HEK293 (cell line): ENCODE measurements at regions not wholly inside any gene's neighbourhood (a gene's known extent, or its start where the extent isn't known, plus 50 kb on each side); places are given as distances from the start of the nearest gene placed in this dataset.

Source experiments
- CTCF ChIA-PET: fragments of 350-600 bp; formaldehyde crosslinking; extraction: SDS; loops from one replicate; lab custom pipeline; 2021; ENCODE audit warnings: antibody characterized with exemption; lab: Yijun Ruan, JAX
- POLR2A ChIA-PET: fragments of 300-600 bp; formaldehyde crosslinking; extraction: SDS; loops from one replicate; lab custom pipeline; 2020; ENCODE audit warnings: antibody characterized with exemption, inconsistent platforms; lab: Yijun Ruan, JAX
- H3K27ac ChIP-seq: fragments of 200-500 bp; sonication (Bioruptor generic); 2 replicates; pipeline ENCODE4 v1.5.1; 2014; ENCODE audit warnings: low read depth, low read length, control low read depth, inconsistent platforms; ENCODE audit errors: extremely low read depth
- H3K36me3 ChIP-seq, 2 experiments: fragments of 200-500 bp in 1 of 2; sonication (Bioruptor generic) in 1 of 2; 1 replicate in 1 of 2; 2 replicates in 1 of 2; pipeline ENCODE4 v1.5.1; 2014 to 2017; ENCODE audit warnings: inconsistent platforms in 2 of 2, low read length in 2 of 2; ENCODE audit not compliant: control insufficient read depth in 2 of 2, insufficient read depth in 1 of 2
- H3K4me1 ChIP-seq: fragments of 200-500 bp; sonication (Bioruptor generic); 2 replicates; pipeline ENCODE4 v1.5.1; 2014; ENCODE audit warnings: mild to moderate bottlenecking, low read length, inconsistent platforms; ENCODE audit not compliant: control insufficient read depth, insufficient read depth
- H3K4me3 ChIP-seq: 2 replicates; pipeline ENCODE4 v1.5.1; 2011; ENCODE audit warnings: low read depth, mild to moderate bottlenecking, control low read depth, low read length, moderate library complexity
- H3K9me3 ChIP-seq: fragments of 200-500 bp; sonication (Bioruptor generic); 2 replicates; pipeline ENCODE4 v1.5.1; 2014; ENCODE audit warnings: low read depth, low read length, inconsistent platforms; ENCODE audit not compliant: control insufficient read depth, insufficient read depth
- GLI2 ChIP-seq: fragments of 450-650 bp; formaldehyde crosslinking; IDR thresholded peaks from 2 replicates; pipeline ENCODE4; 2017; ENCODE audit warnings: missing biosample characterization, missing genetic modification characterization, low read depth, borderline replicate concordance
- HOXC10 ChIP-seq: sonication (generic); formaldehyde crosslinking; IDR thresholded peaks from 2 replicates; pipeline ENCODE4 v1.8.1; 2023; ENCODE audit warnings: mild to moderate bottlenecking, missing genetic modification reagents
- IKZF3 ChIP-seq: fragments of 450-650 bp; IDR thresholded peaks from 2 replicates; pipeline ENCODE4 v1.5.0; 2018; ENCODE audit warnings: missing biosample characterization, mild to moderate bottlenecking, missing genetic modification characterization, moderate library complexity
- KLF1 ChIP-seq: fragments of 450-650 bp; formaldehyde crosslinking; IDR thresholded peaks from 2 replicates; pipeline ENCODE4 v1.5.1; 2016; ENCODE audit warnings: missing biosample characterization, missing genetic modification characterization
- KLF9 ChIP-seq: fragments of 450-650 bp; formaldehyde crosslinking; IDR thresholded peaks from 2 replicates; pipeline ENCODE4 v1.5.1; 2016; ENCODE audit warnings: missing biosample characterization, missing genetic modification characterization, low read depth
- OVOL3 ChIP-seq: fragments of 450-650 bp; formaldehyde crosslinking; IDR thresholded peaks from 2 replicates; pipeline ENCODE4 v1.5.1; 2016; ENCODE audit warnings: missing biosample characterization, missing genetic modification characterization
- PRDM6 ChIP-seq: fragments of 450-650 bp; formaldehyde crosslinking; IDR thresholded peaks from 2 replicates; pipeline ENCODE4 v1.5.1; 2017; ENCODE audit warnings: missing biosample characterization, missing genetic modification characterization
- TRIM28 ChIP-seq: IDR thresholded peaks from 2 replicates; pipeline ENCODE4 v1.6.1; 2011; ENCODE audit warnings: low read length, control low read depth, borderline replicate concordance
- ZBTB6 ChIP-seq: fragments of 450-650 bp; formaldehyde crosslinking; IDR thresholded peaks from 2 replicates; pipeline ENCODE4 v1.5.1; 2017; ENCODE audit warnings: missing biosample characterization, missing genetic modification characterization
- ZFP69B ChIP-seq: fragments of 450-650 bp; formaldehyde crosslinking; IDR thresholded peaks from 2 replicates; pipeline ENCODE4 v1.5.1; 2016; ENCODE audit warnings: missing biosample characterization, missing genetic modification characterization
- ZNF114 ChIP-seq: fragments of 450-650 bp; formaldehyde crosslinking; IDR thresholded peaks from 2 replicates; pipeline ENCODE4 v1.5.0; 2017; ENCODE audit warnings: missing biosample characterization, missing genetic modification characterization
- ZNF133 ChIP-seq: fragments of 450-650 bp; formaldehyde crosslinking; IDR thresholded peaks from 2 replicates; pipeline ENCODE4 v1.5.1; 2016; ENCODE audit warnings: missing biosample characterization, missing genetic modification characterization
- ZNF138 ChIP-seq: fragments of 450-650 bp; formaldehyde crosslinking; IDR thresholded peaks from 2 replicates; pipeline ENCODE4 v1.5.1; 2016; ENCODE audit warnings: missing biosample characterization, missing genetic modification characterization, borderline replicate concordance
- ZNF214 ChIP-seq: fragments of 450-650 bp; formaldehyde crosslinking; IDR thresholded peaks from 2 replicates; pipeline ENCODE4 v1.5.1; 2017; ENCODE audit warnings: missing biosample characterization, mild to moderate bottlenecking, missing genetic modification characterization, borderline replicate concordance
- ZNF248 ChIP-seq: fragments of 450-650 bp; formaldehyde crosslinking; IDR thresholded peaks from 2 replicates; pipeline ENCODE4 v1.5.1; 2017; ENCODE audit warnings: missing biosample characterization, missing genetic modification characterization
- ZNF266 ChIP-seq: fragments of 450-650 bp; formaldehyde crosslinking; IDR thresholded peaks from 2 replicates; pipeline ENCODE4 v1.5.1; 2016; ENCODE audit warnings: missing biosample characterization, missing genetic modification characterization, low read depth
- ZNF274 ChIP-seq, 2 experiments: fragments of 200-500 bp in 1 of 2; fragments of 450-650 bp in 1 of 2; sonication (Bioruptor generic) in 1 of 2; formaldehyde crosslinking in 1 of 2; IDR thresholded peaks; 2 replicates each; pipeline versions ENCODE4 v1.5.1 to v1.6.1; 2014 to 2016; ENCODE audit warnings: borderline replicate concordance in 1 of 2, inconsistent platforms in 1 of 2, low read length in 1 of 2, missing biosample characterization in 1 of 2, missing genetic modification characterization in 1 of 2
- ZNF335 ChIP-seq: fragments of 450-650 bp; formaldehyde crosslinking; conservative IDR thresholded peaks from 2 replicates; pipeline ENCODE4 v1.5.1; 2016; ENCODE audit warnings: missing biosample characterization, missing genetic modification characterization
- ZNF366 ChIP-seq: fragments of 450-650 bp; formaldehyde crosslinking; conservative IDR thresholded peaks from 2 replicates; pipeline ENCODE4 v1.5.1; 2016; ENCODE audit warnings: missing biosample characterization, missing genetic modification characterization
- ZNF398 ChIP-seq: fragments of 450-650 bp; formaldehyde crosslinking; IDR thresholded peaks from 2 replicates; pipeline ENCODE4 v1.5.1; 2017; ENCODE audit warnings: missing biosample characterization, missing genetic modification characterization
- ZNF529 ChIP-seq: fragments of 450-650 bp; formaldehyde crosslinking; IDR thresholded peaks from 2 replicates; pipeline ENCODE4 v1.5.1; 2017; ENCODE audit warnings: missing genetic modification characterization, missing biosample characterization; ENCODE audit not compliant: insufficient replicate concordance
- ZNF654 ChIP-seq: fragments of 450-650 bp; formaldehyde crosslinking; IDR thresholded peaks from 2 replicates; pipeline ENCODE4 v1.5.1; 2016; ENCODE audit warnings: low read depth, missing biosample characterization, missing genetic modification characterization
- ZNF660 ChIP-seq: fragments of 450-650 bp; IDR thresholded peaks from 2 replicates; pipeline ENCODE4 v1.5.1; 2018; ENCODE audit warnings: missing biosample characterization, mild to moderate bottlenecking, missing genetic modification characterization
- ZNF677 ChIP-seq: fragments of 450-650 bp; IDR thresholded peaks from 2 replicates; pipeline ENCODE4 v1.5.0; 2018; ENCODE audit warnings: missing biosample characterization, mild to moderate bottlenecking, missing genetic modification characterization, moderate library complexity
- ZNF704 ChIP-seq: fragments of 450-650 bp; formaldehyde crosslinking; IDR thresholded peaks from 2 replicates; pipeline ENCODE4 v1.5.1; 2016; ENCODE audit warnings: missing biosample characterization, missing genetic modification characterization
- ZNF843 ChIP-seq: fragments of 450-650 bp; formaldehyde crosslinking; IDR thresholded peaks from 2 replicates; pipeline ENCODE4 v1.5.1; 2016; ENCODE audit warnings: missing biosample characterization, missing genetic modification characterization
- ZSCAN5A ChIP-seq: fragments of 450-650 bp; formaldehyde crosslinking; IDR thresholded peaks from 2 replicates; pipeline ENCODE4 v1.5.1; 2016; ENCODE audit warnings: missing biosample characterization, missing genetic modification characterization
- ZXDB ChIP-seq: fragments of 450-650 bp; formaldehyde crosslinking; IDR thresholded peaks from 2 replicates; pipeline ENCODE4 v1.5.1; 2016; ENCODE audit warnings: missing biosample characterization, missing genetic modification characterization

GRCh38 chr7:56479136-56479535 is 362.9 kb upstream of the NUPR2 start:
- ChIA-PET POLR2A (no interaction called here), CTCF (no interaction called here)
- H3K4me1 ChIP-seq = no peaks in the 10 kb centered on the region
- no peaks in the 10 kb centered on the region for H3K9me3 ChIP-seq
- no peak overlapping the region for H3K27ac ChIP-seq
- H3K4me3 ChIP-seq = no peak overlapping the region
- H3K36me3 ChIP-seq = no peaks in the 10 kb centered on the region
- no peak for TF ChIP-seq ZNF704
- TF ChIP-seq ZFP69B (tag by site-specific recombination) = no peak
- TF ChIP-seq ZNF843 = no peak
- TF ChIP-seq ZNF114 (tag by site-specific recombination) = no peak
- no peak for TF ChIP-seq ZNF654
- TF ChIP-seq ZNF398 = no peak
- TF ChIP-seq KLF9 (tag by site-specific recombination) = no peak
- TF ChIP-seq ZNF529 = no peak
- TF ChIP-seq ZNF266 (tag by site-specific recombination) = no peak
- no peak for TF ChIP-seq HOXC10 (CRISPR knock-in tag)
- TF ChIP-seq ZNF274 (IDR thresholded peaks at IDR 0.05; ENCODE audit: low read length) = no peak
- no peak for TF ChIP-seq ZNF274 (tag by site-specific recombination; IDR thresholded peaks at IDR 0.05; ENCODE audit: borderline replicate concordance)
- TF ChIP-seq ZSCAN5A (tag by site-specific recombination) = no peak
- TF ChIP-seq ZNF335 (tag by site-specific recombination) = no peak
- no peak for TF ChIP-seq ZNF677 (tag by site-specific recombination)
- TF ChIP-seq ZNF660 (tag by site-specific recombination) = no peak

GRCh38 chr7:56474271-56474670 is 358.1 kb upstream of the NUPR2 start:
- no peak overlapping the region for H3K27ac ChIP-seq
- ChIA-PET POLR2A (no interaction called here), CTCF (interaction anchor here (0.7 kb wide), 1 partner anchor 32 kb away, joined by 3 read pairs; no protein-coding TSS in a partner anchor)
- H3K9me3 ChIP-seq = no peaks in the 10 kb centered on the region
- no peaks in the 10 kb centered on the region for H3K36me3 ChIP-seq
- H3K4me1 ChIP-seq = no peaks in the 10 kb centered on the region
- H3K4me3 ChIP-seq = no peak overlapping the region
- no peak for TF ChIP-seq OVOL3
- TF ChIP-seq ZNF138 = no peak
- no peak for TF ChIP-seq IKZF3 (tag by site-specific recombination)

GRCh38 chr7:56471811-56472210 is 355.6 kb upstream of the NUPR2 start:
- ChIA-PET POLR2A (no interaction called here), CTCF (no interaction called here)
- Histone ChIP-seq H3K9me3 (no peaks in the 10 kb centered on the region), H3K4me1 (no peaks in the 10 kb centered on the region), H3K4me3 (no peak overlapping the region), H3K36me3 (no peaks in the 10 kb centered on the region), H3K27ac (no peak overlapping the region)
- TF ChIP-seq ZNF366 (tag by site-specific recombination) (no peak), KLF1 (tag by site-specific recombination) (no peak), ZBTB6 (tag by site-specific recombination) (no peak), ZXDB (tag by site-specific recombination) (no peak), ZNF133 (tag by site-specific recombination) (no peak), ZNF248 (no peak), TRIM28 (no peak), PRDM6 (no peak), ZNF214 (tag by site-specific recombination) (no peak), GLI2 (no peak)
